HS-5 (cell line): ENCODE measurements at regions not wholly inside any gene's neighbourhood (a gene's known extent, or its start where the extent isn't known, plus 50 kb on each side); places are given as distances from the start of the nearest gene placed in this dataset.
"Not testable (repeated sequence)": the region's sequence is repeated elsewhere in the genome, so short reads cannot be mapped to it uniquely, and the experiment has no call there.

Experiments
- DNase-seq: peaks from one replicate; pipeline ENCODE4 v3.0.0-alpha.2; 2012; ENCODE audit warnings: low read depth

- no peak for DNase-seq
Observed at GRCh38 chr18:79579807-79580497, 99.7 kb upstream of the CTDP1 start.

GRCh38 chr18:79580498-79581171 is 99.0 kb upstream of the CTDP1 start:
- no peak for DNase-seq

- DNase-seq, result no peak
Observed at GRCh38 chr18:79581406-79581805, 98.2 kb upstream of the CTDP1 start.

GRCh38 chr18:79581911-79582310 is 97.7 kb upstream of the CTDP1 start:
- DNase-seq, result no peak

- no peak for DNase-seq
Observed at GRCh38 chr18:79582978-79583377, 96.6 kb upstream of the CTDP1 start.

- DNase-seq, result no peak
Observed at GRCh38 chr18:79583426-79583825, 96.2 kb upstream of the CTDP1 start.

GRCh38 chr18:79583984-79584401 is 95.6 kb upstream of the CTDP1 start:
- no peak for DNase-seq

GRCh38 chr18:79584491-79585394 is 94.9 kb upstream of the CTDP1 start:
- DNase-seq, result no peak

- no peak for DNase-seq
Observed at GRCh38 chr18:79585395-79586370, 93.9 kb upstream of the CTDP1 start.

- no peak for DNase-seq
Observed at GRCh38 chr18:79586436-79587225, 93.0 kb upstream of the CTDP1 start.

- no peak for DNase-seq
Observed at GRCh38 chr18:79587226-79587741, 92.3 kb upstream of the CTDP1 start.

GRCh38 chr18:79587779-79588635 is 91.6 kb upstream of the CTDP1 start:
- DNase-seq, result no peak

GRCh38 chr18:79588636-79589481 is 90.7 kb upstream of the CTDP1 start:
- peak; percentile 34 for DNase-seq

GRCh38 chr18:79589601-79590091 is 90.0 kb upstream of the CTDP1 start:
- DNase-seq, result no peak

- no peak for DNase-seq
Observed at GRCh38 chr18:79590191-79591031, 89.2 kb upstream of the CTDP1 start.

- DNase-seq, result no peak
Observed at GRCh38 chr18:79591032-79591308, 88.6 kb upstream of the CTDP1 start.

- not testable (repeated sequence) for DNase-seq
Observed at GRCh38 chr18:79592684-79593083, 86.9 kb upstream of the CTDP1 start.
